Gastrocnemius medialis (tissue), 4 donors: ENCODE measurements at regions not wholly inside any gene's neighbourhood (a gene's known extent, or its start where the extent isn't known, plus 50 kb on each side); places are given as distances from the start of the nearest gene placed in this dataset.

Source experiments
- ATAC-seq, 2 donors: fragments of 150-250 bp; one replicate each; pipeline ENCODE4 v1.9.1; 2016
- DNase-seq, 2 donors: peaks; one replicate each; pipeline ENCODE4 v3.0.0-alpha.2; 2019
- H3K27ac ChIP-seq, 4 donors: fragments of 200-600 bp; sonication (generic); 1 replicate in 1 of 4; 2 replicates in 3 of 4; pipeline ENCODE4 v1.5.1; 2016 to 2018; ENCODE audit warnings: mild to moderate bottlenecking in 2 of 4, moderate library complexity in 1 of 4
- H3K27me3 ChIP-seq, 3 donors: fragments of 200-600 bp; sonication (generic) in 2 of 3; 1 replicate in 1 of 3; 2 replicates in 2 of 3; pipeline versions ENCODE4 v1.5.1 to v1.6.0; 2016 to 2019; ENCODE audit warnings: mild to moderate bottlenecking in 1 of 3, moderate library complexity in 1 of 3
- H3K36me3 ChIP-seq, 2 donors: fragments of 200-600 bp; sonication (generic) in 1 of 2; one replicate each; pipeline ENCODE4 v1.5.1; 2017 to 2018
- H3K4me1 ChIP-seq, 2 donors: fragments of 200-600 bp; sonication (generic) in 1 of 2; one replicate each; pipeline ENCODE4 v1.5.1; 2016 to 2017; ENCODE audit warnings: mild to moderate bottlenecking in 2 of 2
- H3K4me3 ChIP-seq, 4 donors: fragments of 200-600 bp; sonication (generic) in 3 of 4; 1 replicate in 1 of 4; 2 replicates in 3 of 4; pipeline ENCODE4 v1.5.1; 2016 to 2019; ENCODE audit warnings: mild to moderate bottlenecking in 2 of 4
- H3K9me3 ChIP-seq, 3 donors: fragments of 200-600 bp; sonication (generic) in 2 of 3; 1 replicate in 1 of 3; 2 replicates in 2 of 3; pipeline ENCODE4 v1.5.1; 2016 to 2019
- CTCF ChIP-seq, 5 experiments: fragments of 450-650 bp in 3 of 5; fragments of 200-600 bp in 2 of 5; sonication (generic) in 2 of 5; IDR thresholded peaks in 4 of 5; conservative IDR thresholded peaks in 1 of 5; 1 replicate in 4 of 5; 2 replicates in 1 of 5; pipeline ENCODE4 v1.5.1; 2016 to 2019; ENCODE audit warnings: antibody characterized with exemption in 5 of 5, mild to moderate bottlenecking in 3 of 5, moderate library complexity in 3 of 5
- POLR2A ChIP-seq, 2 donors: fragments of 450-650 bp; IDR thresholded peaks; one replicate each; pipeline ENCODE4 v1.6.1; 2017; ENCODE audit warnings: antibody characterized with exemption in 2 of 2, mild to moderate bottlenecking in 2 of 2, moderate library complexity in 2 of 2
- in situ Hi-C, 4 donors: fragments of 200-750 bp; cut with MboI; loops; one replicate each; pipeline versions ENCODE4 v1.15.0 to v1.8.0; 2017; ENCODE audit warnings: low sequenced_read_pairs in 4 of 4
- intact Hi-C: fragments of 100-400 bp; cut with DNase I; formaldehyde crosslinking; loops from one replicate; pipeline ENCODE4 v1.15.1; 2023; ENCODE audit warnings: low total_unique reads

- H3K36me3 ChIP-seq, result no peaks in the 10 kb centered on the region
- H3K27ac ChIP-seq, result no peak overlapping the region
- TF ChIP-seq POLR2A (IDR thresholded peaks at IDR 0.05) (no peak), CTCF (IDR thresholded peaks at IDR 0.05 in 4 of 5, conservative IDR thresholded peaks at IDR 0.05 in 1 of 5) (no peak)
- H3K9me3 ChIP-seq, result no peaks in the 10 kb centered on the region
- intact Hi-C loops (no loop called here), in situ Hi-C loops (no loop called here)
- ATAC-seq (no peak), DNase-seq (no peak)
- no peaks in the 10 kb centered on the region for H3K27me3 ChIP-seq
- no peak overlapping the region for H3K4me3 ChIP-seq
- H3K4me1 ChIP-seq, result no peaks in the 10 kb centered on the region
These were observed 170.4 kb upstream of the VEGFC start for GRCh38 chr4:176963121-176963520.

DNA sequence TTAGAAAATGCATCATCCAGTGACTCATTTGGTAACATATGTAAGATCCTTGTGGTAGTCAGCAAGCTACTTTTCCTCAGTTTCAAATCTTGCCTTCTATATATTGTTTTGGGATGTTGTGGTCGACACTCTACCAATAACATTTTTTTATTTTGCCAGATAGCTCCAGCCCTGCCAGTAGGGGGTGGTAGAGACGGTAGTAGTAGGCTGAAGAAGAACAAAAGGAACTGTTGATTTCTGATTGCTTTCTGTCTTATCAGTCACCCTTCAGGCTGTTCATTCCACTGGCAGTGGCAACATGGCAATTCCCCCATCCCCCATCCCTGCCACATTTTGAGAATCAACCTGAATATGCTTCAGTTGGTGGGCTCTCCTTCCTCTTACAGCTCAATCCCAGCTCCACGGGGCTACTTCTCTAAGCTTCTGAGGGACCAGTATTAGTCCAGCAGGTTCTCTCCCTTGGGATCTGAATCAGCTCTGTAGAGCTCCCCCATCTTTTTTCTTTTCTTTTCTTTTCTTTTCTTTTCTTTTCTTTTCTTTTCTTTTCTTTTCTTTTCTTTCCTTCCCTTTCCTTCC lies 171.5 kb upstream of the VEGFC start:
- ATAC-seq (no peak), DNase-seq (no peak)
- intact Hi-C loops, result no loop called here
- in situ Hi-C loops, result no loop called here
- no peaks in the 10 kb centered on the region for H3K36me3 ChIP-seq
- H3K4me3 ChIP-seq, result no peak overlapping the region
- no peaks in the 10 kb centered on the region for H3K27me3 ChIP-seq
- H3K9me3 ChIP-seq, result no peaks in the 10 kb centered on the region
- TF ChIP-seq CTCF (IDR thresholded peaks at IDR 0.05 in 4 of 5, conservative IDR thresholded peaks at IDR 0.05 in 1 of 5), result no peak
- TF ChIP-seq POLR2A (IDR thresholded peaks at IDR 0.05), result no peak
- no peaks in the 10 kb centered on the region for H3K4me1 ChIP-seq
- no peak overlapping the region for H3K27ac ChIP-seq

GRCh38 chr4:176967586-176967985 lies 174.9 kb upstream of the VEGFC start:
- ATAC-seq, result no peak
- Histone ChIP-seq H3K36me3 (no peaks in the 10 kb centered on the region), H3K4me1 (no peaks in the 10 kb centered on the region), H3K27me3 (no peaks in the 10 kb centered on the region), H3K9me3 (no peaks in the 10 kb centered on the region), H3K27ac (no peak overlapping the region), H3K4me3 (no peak overlapping the region)
- no peak for DNase-seq
- intact Hi-C loops, result no loop called here
- in situ Hi-C loops, result no loop called here
- TF ChIP-seq CTCF (IDR thresholded peaks at IDR 0.05 in 4 of 5, conservative IDR thresholded peaks at IDR 0.05 in 1 of 5), result no peak
- no peak for TF ChIP-seq POLR2A (IDR thresholded peaks at IDR 0.05)

DNA sequence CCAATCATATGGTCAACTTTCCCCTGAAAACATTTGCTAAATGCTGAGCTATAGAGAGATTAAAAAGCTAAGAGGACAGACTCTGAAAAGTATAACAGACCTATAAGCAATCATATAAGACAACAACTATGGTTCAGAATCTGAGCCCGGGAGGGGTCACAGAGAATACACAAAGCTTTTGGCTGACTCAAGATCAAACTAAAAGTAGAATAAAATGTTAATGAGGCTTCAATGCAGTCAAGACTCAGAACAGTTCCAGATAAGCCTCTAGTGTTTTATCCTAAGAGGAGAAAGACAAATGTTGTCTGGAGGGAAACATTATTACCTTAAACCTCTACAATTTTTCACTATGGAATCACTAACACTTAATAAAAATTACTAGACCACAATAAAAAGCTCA lies 175.4 kb upstream of the VEGFC start:
- no peak for DNase-seq
- Histone ChIP-seq H3K36me3 (no peaks in the 10 kb centered on the region), H3K27ac (no peak overlapping the region), H3K4me1 (no peaks in the 10 kb centered on the region), H3K27me3 (no peaks in the 10 kb centered on the region), H3K4me3 (no peak overlapping the region), H3K9me3 (no peaks in the 10 kb centered on the region)
- ATAC-seq, result no peak
- in situ Hi-C loops (no loop called here), intact Hi-C loops (no loop called here)
- TF ChIP-seq CTCF (IDR thresholded peaks at IDR 0.05 in 4 of 5, conservative IDR thresholded peaks at IDR 0.05 in 1 of 5) (no peak), POLR2A (IDR thresholded peaks at IDR 0.05) (no peak)

- no peaks in the 10 kb centered on the region for H3K4me1 ChIP-seq
- DNase-seq, result no peak
- no peak for ATAC-seq
- H3K4me3 ChIP-seq, result no peak overlapping the region
- no peaks in the 10 kb centered on the region for H3K27me3 ChIP-seq
- in situ Hi-C loops (no loop called here), intact Hi-C loops (no loop called here)
- H3K9me3 ChIP-seq, result no peaks in the 10 kb centered on the region
- no peaks in the 10 kb centered on the region for H3K36me3 ChIP-seq
- TF ChIP-seq CTCF (IDR thresholded peaks at IDR 0.05 in 4 of 5, conservative IDR thresholded peaks at IDR 0.05 in 1 of 5), result no peak
- TF ChIP-seq POLR2A (IDR thresholded peaks at IDR 0.05), result no peak
- no peak overlapping the region for H3K27ac ChIP-seq
These were observed 176.3 kb upstream of the VEGFC start for GRCh38 chr4:176969011-176969410.
